HPDE6-E6E7 (cell line): ENCODE measurements at regions not wholly inside any gene's neighbourhood (a gene's known extent, or its start where the extent isn't known, plus 50 kb on each side); places are given as distances from the start of the nearest gene placed in this dataset.
"Not testable (repeated sequence)": the region's sequence is repeated elsewhere in the genome, so short reads cannot be mapped to it uniquely, and the experiment has no call there.

Experiments used
- DNase-seq: peaks from one replicate; pipeline ENCODE4 v3.0.0; 2011; ENCODE audit warnings: missing footprints; ENCODE audit errors: extremely low spot score

GRCh38 chr4:103307453-103308247 lies 109.5 kb upstream of the CENPE start:
- DNase-seq, result no peak

- DNase-seq, result no peak
Measured at GRCh38 chr4:103306870-103307375, 108.8 kb upstream of the CENPE start.

- no peak for DNase-seq
Measured at GRCh38 chr4:103305355-103305754, 107.2 kb upstream of the CENPE start.

GRCh38 chr4:103303011-103303410 lies 104.9 kb upstream of the CENPE start:
- peak; percentile 23 for DNase-seq

- DNase-seq, result no peak
Measured at GRCh38 chr4:103292959-103293358, 94.8 kb upstream of the CENPE start.

GRCh38 chr4:103292373-103292772 lies 94.2 kb upstream of the CENPE start:
- DNase-seq, result no peak

- no peak for DNase-seq
Measured at GRCh38 chr4:103289186-103289585, 91.0 kb upstream of the CENPE start.

- no peak for DNase-seq
Measured at GRCh38 chr4:103272174-103272573, 74.0 kb upstream of the CENPE start.

GRCh38 chr4:103268746-103269145 lies 70.6 kb upstream of the CENPE start:
- DNase-seq, result no peak

GRCh38 chr4:103264905-103265304 lies 66.8 kb upstream of the CENPE start:
- DNase-seq, result no peak

GRCh38 chr4:103256068-103256467 lies 57.9 kb upstream of the CENPE start:
- DNase-seq, result not testable (repeated sequence)
